ENCODE measurements at regions not wholly inside any gene's neighbourhood (a gene's known extent, or its start where the extent isn't known, plus 50 kb on each side); places are given as distances from the start of the nearest gene placed in this dataset.

DNA sequence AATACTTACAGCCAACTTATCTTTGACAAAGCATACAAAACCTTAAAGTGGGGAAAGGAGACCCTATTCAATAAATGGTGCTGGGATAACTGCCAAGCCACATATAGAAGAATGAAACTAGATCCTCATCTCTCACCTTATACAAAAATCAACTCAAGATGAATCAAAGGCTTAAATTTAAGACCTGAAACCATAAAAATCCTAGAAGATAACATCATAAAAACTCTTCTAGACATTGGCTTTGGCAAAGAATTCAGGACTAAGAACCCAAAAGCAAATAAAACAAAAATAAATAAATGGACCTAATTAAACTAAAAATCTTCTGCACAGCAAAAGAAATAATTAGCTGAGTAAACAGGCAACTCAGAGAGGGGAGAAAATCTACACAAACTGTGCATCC, 335.6 kb upstream of the PBX1 start:
- ChIA-PET CTCF (no interaction called here), POLR2A (no interaction called here)

DNA sequence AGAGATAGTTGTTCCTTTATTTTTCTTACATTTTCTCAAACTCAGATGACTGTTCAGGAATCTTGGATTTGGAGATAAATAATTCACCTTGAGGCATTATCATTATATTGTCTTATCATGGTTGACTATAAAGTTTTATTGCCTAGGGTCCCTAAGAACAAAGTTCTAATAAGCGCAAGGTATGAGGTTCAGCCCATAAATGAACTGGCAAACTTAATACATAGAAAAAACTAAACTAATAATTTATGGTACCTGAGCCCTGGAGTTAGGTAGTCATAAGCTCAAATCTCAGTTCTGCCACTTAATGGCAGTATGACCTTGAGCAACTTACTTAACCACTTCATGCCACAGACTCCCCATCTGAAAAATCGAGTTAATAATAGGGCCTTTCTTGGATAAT, 334.0 kb upstream of the PBX1 start:
- DNase-seq (ENCODE audit: extremely low spot score) = no peak
- ChIA-PET CTCF (interaction anchor here (1.5 kb wide), 1 partner anchor 9 kb away, joined by 3 read pairs; no protein-coding TSS in a partner anchor), POLR2A (no interaction called here)
- TF ChIP-seq, protein P1, sequence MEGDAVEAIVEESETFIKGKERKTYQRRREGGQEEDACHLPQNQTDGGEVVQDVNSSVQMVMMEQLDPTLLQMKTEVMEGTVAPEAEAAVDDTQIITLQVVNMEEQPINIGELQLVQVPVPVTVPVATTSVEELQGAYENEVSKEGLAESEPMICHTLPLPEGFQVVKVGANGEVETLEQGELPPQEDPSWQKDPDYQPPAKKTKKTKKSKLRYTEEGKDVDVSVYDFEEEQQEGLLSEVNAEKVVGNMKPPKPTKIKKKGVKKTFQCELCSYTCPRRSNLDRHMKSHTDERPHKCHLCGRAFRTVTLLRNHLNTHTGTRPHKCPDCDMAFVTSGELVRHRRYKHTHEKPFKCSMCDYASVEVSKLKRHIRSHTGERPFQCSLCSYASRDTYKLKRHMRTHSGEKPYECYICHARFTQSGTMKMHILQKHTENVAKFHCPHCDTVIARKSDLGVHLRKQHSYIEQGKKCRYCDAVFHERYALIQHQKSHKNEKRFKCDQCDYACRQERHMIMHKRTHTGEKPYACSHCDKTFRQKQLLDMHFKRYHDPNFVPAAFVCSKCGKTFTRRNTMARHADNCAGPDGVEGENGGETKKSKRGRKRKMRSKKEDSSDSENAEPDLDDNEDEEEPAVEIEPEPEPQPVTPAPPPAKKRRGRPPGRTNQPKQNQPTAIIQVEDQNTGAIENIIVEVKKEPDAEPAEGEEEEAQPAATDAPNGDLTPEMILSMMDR (IDR thresholded peaks at IDR 0.05; ENCODE audit: control extremely low read depth, extremely low read depth, low read depth, missing control alignments) = no peak

More for the DNA sequence above, 335.6 kb upstream of the PBX1 start:
- no peak for DNase-seq (ENCODE audit: extremely low spot score)
- TF ChIP-seq, protein P1 (IDR thresholded peaks at IDR 0.05; ENCODE audit: control extremely low read depth, extremely low read depth, low read depth, missing control alignments) = no peak

DNA sequence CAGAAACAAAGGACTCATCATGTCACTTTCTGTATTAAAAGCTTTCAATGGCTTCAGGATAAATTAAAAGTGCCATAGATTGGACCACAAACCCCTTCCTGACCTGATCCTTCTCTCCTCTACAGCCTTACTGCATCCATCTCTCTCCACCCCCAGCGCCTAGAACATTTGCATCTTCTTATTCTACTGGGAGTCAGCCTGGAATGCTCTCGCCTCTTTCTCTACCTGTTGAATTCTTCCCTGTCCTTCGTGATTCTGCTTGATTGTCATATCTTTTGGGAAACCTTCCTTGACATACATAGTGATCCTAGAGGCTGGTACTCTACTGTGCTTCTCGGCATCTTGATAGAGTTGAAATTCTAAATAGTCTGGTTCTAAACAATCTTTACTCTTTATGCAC, 332.0 kb upstream of the PBX1 start:
- ChIA-PET POLR2A (no interaction called here), CTCF (no interaction called here)
- TF ChIP-seq, protein P1 (IDR thresholded peaks at IDR 0.05; ENCODE audit: control extremely low read depth, extremely low read depth, low read depth, missing control alignments) = no peak
- DNase-seq (ENCODE audit: extremely low spot score) = no peak

DNA sequence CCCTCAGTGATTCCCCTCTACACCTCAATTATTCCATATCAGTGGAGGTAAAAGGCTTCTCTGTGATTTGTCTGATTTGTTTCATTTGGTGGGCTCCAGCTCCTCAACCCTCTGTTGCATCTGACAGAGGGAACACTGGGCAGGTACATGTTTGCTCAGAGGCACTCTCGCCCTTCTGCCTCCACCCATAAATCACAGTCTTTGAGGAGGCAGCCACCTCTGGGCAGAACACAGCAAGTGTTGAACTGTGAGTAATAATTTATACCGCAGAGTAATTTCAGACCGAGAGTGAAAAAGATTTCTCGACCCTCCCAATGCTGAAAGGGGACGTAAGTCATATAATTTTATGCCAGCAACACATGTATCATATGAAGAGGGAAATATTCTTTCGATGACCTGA, 330.1 kb upstream of the PBX1 start:
- ChIA-PET POLR2A (no interaction called here), CTCF (no interaction called here)
- DNase-seq (ENCODE audit: extremely low spot score) = no peak
- TF ChIP-seq, protein P1 (IDR thresholded peaks at IDR 0.05; ENCODE audit: control extremely low read depth, extremely low read depth, low read depth, missing control alignments) = no peak

DNA sequence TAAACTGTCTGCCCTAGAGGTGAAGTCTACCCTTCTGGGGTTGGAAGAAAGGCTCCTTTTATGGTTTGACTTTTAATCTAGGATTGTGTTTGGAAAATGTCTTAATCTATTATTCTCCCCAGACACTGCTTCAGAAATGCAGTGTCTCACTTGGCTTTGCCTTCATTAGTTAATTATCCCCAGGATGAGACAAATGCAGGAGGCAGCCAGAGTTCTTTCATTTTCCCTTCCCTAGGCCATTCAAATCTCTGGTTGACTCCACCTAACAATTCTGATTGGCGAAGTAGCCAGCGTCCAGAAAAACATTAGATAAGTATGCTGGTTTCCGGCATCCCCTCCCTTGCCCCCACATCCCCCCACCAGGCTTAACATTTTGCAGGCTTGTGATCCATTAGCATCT, 325.8 kb upstream of the PBX1 start:
- CTCF ChIA-PET = no interaction called here
- POLR2A ChIA-PET = no interaction called here
- TF ChIP-seq, protein P1 (IDR thresholded peaks at IDR 0.05; ENCODE audit: control extremely low read depth, extremely low read depth, low read depth, missing control alignments) = no peak
- no peak for DNase-seq (ENCODE audit: extremely low spot score)

DNA sequence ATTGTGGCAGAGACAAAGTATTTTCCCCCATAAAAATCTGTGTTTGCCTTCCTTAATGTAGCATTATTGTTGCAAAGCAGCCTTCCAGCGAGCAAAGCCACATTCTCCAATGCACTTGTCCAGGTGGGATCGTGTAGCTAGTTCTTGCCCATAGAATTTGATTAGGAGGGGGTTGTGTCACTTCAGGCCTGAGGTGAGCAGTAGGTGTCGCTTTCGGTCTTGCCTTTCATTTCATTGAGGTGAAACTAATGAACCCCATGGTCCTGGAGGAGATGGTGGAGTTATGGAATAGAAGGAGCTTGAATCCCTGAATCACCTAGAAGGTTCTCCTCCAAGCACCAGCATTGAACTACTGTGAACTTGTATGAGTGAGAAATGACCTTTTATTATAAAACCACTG, 318.9 kb upstream of the PBX1 start:
- DNase-seq (ENCODE audit: extremely low spot score) = no peak
- TF ChIP-seq, protein P1 (IDR thresholded peaks at IDR 0.05; ENCODE audit: control extremely low read depth, extremely low read depth, low read depth, missing control alignments) = no peak
- POLR2A ChIA-PET = no interaction called here
- CTCF ChIA-PET = no interaction called here

DNA sequence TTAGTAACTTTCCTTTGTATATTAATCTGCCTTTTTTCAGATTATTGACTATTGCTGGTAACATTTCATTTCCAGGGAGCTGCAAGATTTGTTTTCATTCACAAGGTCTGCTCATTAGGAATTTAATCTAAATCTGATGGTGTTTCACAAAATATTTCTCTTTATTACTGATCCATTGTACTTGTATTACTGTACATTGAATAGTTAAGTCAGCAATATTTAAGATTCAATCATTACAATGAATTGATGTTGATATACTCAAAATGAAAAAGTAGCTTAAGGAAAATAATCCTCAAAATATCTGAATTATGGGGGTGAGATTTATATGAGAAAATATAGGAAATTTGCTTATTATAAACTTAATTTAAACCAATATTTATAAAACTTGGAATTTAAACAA, 308.6 kb upstream of the PBX1 start:
- POLR2A ChIA-PET = no interaction called here
- CTCF ChIA-PET = no interaction called here

More for the DNA sequence above, 308.6 kb upstream of the PBX1 start:
- no peak for DNase-seq (ENCODE audit: extremely low spot score)
- TF ChIP-seq, protein P1 (IDR thresholded peaks at IDR 0.05; ENCODE audit: control extremely low read depth, extremely low read depth, low read depth, missing control alignments) = no peak
